ENCODE measurements at regions not wholly inside any gene's neighbourhood (a gene's known extent, or its start where the extent isn't known, plus 50 kb on each side); places are given as distances from the start of the nearest gene placed in this dataset.
A peak's percentile ranks its signal among the peaks of the same experiment; 100 is the strongest.

DNA sequence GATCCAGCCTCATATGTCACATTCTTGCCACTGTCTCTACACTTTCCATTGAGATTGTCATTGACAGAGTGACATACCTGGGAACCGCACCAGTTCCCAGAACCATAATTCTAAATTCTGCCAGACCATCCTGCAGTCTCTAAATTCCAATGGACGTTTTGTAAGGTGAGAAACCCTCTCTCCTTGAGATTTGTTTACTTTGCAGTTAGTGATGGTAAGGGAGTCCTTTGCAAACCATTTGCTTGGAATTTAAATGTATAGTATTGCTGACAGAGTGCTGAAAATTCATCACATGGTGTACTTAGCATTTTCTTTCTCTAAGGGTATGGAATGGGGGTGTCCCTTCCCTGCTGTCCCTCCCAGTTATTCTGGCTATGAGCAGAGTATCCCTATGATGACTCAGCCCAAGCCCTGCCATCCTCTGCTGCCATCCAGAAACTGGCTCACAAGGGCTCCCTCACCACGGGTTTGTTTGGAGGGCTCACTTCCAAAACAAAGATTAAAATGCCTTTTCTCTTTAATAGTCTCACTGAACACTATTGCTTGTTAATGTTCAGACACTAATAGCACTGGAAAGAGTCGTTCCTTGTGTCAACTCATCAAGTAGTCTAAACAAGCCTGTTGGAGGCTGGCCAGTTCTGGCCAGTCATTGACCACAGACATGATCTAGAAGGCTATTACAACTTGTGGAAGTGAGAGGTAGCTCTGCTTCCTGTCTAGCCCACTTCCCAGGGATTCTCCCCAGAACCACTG is 129.0 kb upstream of the HMGA2 start:
- Histone ChIP-seq H3K4me2 (ENCODE audit: insufficient read depth, low read length) (peak overlapping the region; percentile 65), H3K9ac (replicated peaks; ENCODE audit: extremely low read depth, insufficient read depth, low read length) (peak overlapping the region; percentile 39), H3K4me3 (replicated peaks in 1 of 3; ENCODE audit: insufficient read depth in 1 of 3, low read depth in 1 of 3, low read length in 3 of 3) (no peak overlapping the region), H3K27ac (ENCODE audit: insufficient read depth, low read depth, low read length) (peak overlapping the region; percentile 88), H3K9me1 (replicated peaks; ENCODE audit: control insufficient read depth, extremely low read depth, insufficient read depth, low read length) (no peaks in the 10 kb centered on the region), H3K79me2 (ENCODE audit: control insufficient read depth, insufficient read depth, low read length) (no peaks in the 10 kb centered on the region), H4K20me1 (replicated peaks; ENCODE audit: control insufficient read depth, extremely low read depth, insufficient read depth, low read length) (no peaks in the 10 kb centered on the region), H3K9me3 (replicated peaks; ENCODE audit: control insufficient read depth, insufficient read depth, low read length) (no peaks in the 10 kb centered on the region), H3K4me1 (ENCODE audit: control insufficient read depth, extremely low read depth, insufficient read depth, low read length) (peaks cover 31% of the 10 kb centered on the region), H3K36me3 (ENCODE audit: control insufficient read depth in 2 of 2, extremely low read depth in 1 of 2, insufficient read depth in 2 of 2, low read length in 2 of 2) (no peaks in the 10 kb centered on the region), H2AFZ (ENCODE audit: low read depth, low read length) (no peak overlapping the region), H3K27me3 (ENCODE audit: control insufficient read depth in 2 of 2, insufficient read depth in 2 of 2, low read length in 2 of 2) (no peaks in the 10 kb centered on the region)
- peak; percentile 94 for DNase-seq (ENCODE audit: low read depth, low spot score)
- dilution Hi-C loops (cut with MboI; ENCODE audit: extremely low pct_ligation_motif_present, low sequenced_read_pairs), result no loop called here
- intact Hi-C loops (cut with micrococcal nuclease), result loop anchor here (1.0 to 5.0 kb wide), 10 partner anchors 38 to 386 kb away; no protein-coding TSS in a partner anchor
- BruUV-seq (replicated peaks), result TSS peak; percentile 93
- ChIA-PET CTCF (interaction anchor here (0.6 to 1.9 kb wide), 5 partner anchors 46 to 187 kb away, joined by 3 to 9 read pairs (median 5); no protein-coding TSS in a partner anchor), POLR2A (no interaction called here)
- TF ChIP-seq POLR2AphosphoS5 (IDR thresholded peaks at IDR 0.05; ENCODE audit: insufficient read depth, low read depth, low read length), result peak; percentile 95
- TF ChIP-seq EZH2 (IDR thresholded peaks at IDR 0.05; ENCODE audit: borderline replicate concordance, low read depth, low read length, severe bottlenecking), result no peak
- TF ChIP-seq JUN (IDR thresholded peaks at IDR 0.05; ENCODE audit: borderline replicate concordance, insufficient read depth, insufficient read length, low read depth), result peak; percentile 47
- TF ChIP-seq, protein P1, sequence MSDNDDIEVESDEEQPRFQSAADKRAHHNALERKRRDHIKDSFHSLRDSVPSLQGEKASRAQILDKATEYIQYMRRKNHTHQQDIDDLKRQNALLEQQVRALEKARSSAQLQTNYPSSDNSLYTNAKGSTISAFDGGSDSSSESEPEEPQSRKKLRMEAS (IDR thresholded peaks at IDR 0.05; ENCODE audit: insufficient read depth, insufficient read length), result no peak
- peak; percentile 89 for TF ChIP-seq FOS (IDR thresholded peaks at IDR 0.05; ENCODE audit: borderline replicate concordance, insufficient read depth, low read length)
- TF ChIP-seq GATA2 (IDR thresholded peaks at IDR 0.05; ENCODE audit: insufficient read depth, insufficient read length, low read depth, low read length), result peak; percentile 52
- TF ChIP-seq, protein P2, sequence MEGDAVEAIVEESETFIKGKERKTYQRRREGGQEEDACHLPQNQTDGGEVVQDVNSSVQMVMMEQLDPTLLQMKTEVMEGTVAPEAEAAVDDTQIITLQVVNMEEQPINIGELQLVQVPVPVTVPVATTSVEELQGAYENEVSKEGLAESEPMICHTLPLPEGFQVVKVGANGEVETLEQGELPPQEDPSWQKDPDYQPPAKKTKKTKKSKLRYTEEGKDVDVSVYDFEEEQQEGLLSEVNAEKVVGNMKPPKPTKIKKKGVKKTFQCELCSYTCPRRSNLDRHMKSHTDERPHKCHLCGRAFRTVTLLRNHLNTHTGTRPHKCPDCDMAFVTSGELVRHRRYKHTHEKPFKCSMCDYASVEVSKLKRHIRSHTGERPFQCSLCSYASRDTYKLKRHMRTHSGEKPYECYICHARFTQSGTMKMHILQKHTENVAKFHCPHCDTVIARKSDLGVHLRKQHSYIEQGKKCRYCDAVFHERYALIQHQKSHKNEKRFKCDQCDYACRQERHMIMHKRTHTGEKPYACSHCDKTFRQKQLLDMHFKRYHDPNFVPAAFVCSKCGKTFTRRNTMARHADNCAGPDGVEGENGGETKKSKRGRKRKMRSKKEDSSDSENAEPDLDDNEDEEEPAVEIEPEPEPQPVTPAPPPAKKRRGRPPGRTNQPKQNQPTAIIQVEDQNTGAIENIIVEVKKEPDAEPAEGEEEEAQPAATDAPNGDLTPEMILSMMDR (IDR thresholded peaks at IDR 0.05; ENCODE audit: extremely low read depth in 1 of 2, insufficient read depth in 1 of 2, low read depth in 1 of 2, low read length in 2 of 2), result no peak
- no peak for TF ChIP-seq MYC (IDR thresholded peaks at IDR 0.05; ENCODE audit: low read depth, low read length)
- TF ChIP-seq POLR2A (IDR thresholded peaks at IDR 0.05; ENCODE audit: low read depth, low read length), result peak; percentile 35
- peak; percentile 92 for FAIRE-seq
